AG04450 (cell line): ENCODE measurements at regions not wholly inside any gene's neighbourhood (a gene's known extent, or its start where the extent isn't known, plus 50 kb on each side); places are given as distances from the start of the nearest gene placed in this dataset.

Experiments used
- CTCF ChIA-PET: fragments of 300-600, 350-600 bp; formaldehyde crosslinking; extraction: SDS; loops from one replicate; lab custom pipeline; 2022; ENCODE audit warnings: antibody characterized with exemption, inconsistent platforms; lab: Charles Lee
- POLR2A ChIA-PET: fragments of 350-600 bp; formaldehyde crosslinking; extraction: SDS; loops from one replicate; lab custom pipeline; 2021; ENCODE audit warnings: antibody characterized with exemption, inconsistent platforms; lab: Yijun Ruan, JAX
- DNase-seq: peaks from one replicate; pipeline ENCODE4 v3.0.0-alpha.2; 2011; ENCODE audit warnings: low read depth, low spot score
- H3K27ac ChIP-seq: one replicate; pipeline ENCODE4 v1.5.1; 2012; ENCODE audit warnings: low read depth, low read length, control low read depth
- H3K27me3 ChIP-seq: one replicate; pipeline ENCODE4 v1.6.0; 2012; ENCODE audit warnings: low read length; ENCODE audit not compliant: control insufficient read depth, insufficient read depth
- H3K4me3 ChIP-seq: 2 replicates; pipeline ENCODE4 v1.5.1; 2011; ENCODE audit warnings: mild to moderate bottlenecking, low read depth, low read length, control low read depth
- H3K9me3 ChIP-seq: 2 replicates; pipeline ENCODE4 v1.5.1; 2012; ENCODE audit warnings: low read length; ENCODE audit not compliant: control insufficient read depth, insufficient read depth
- TF ChIP-seq, protein P1 (sequence below): IDR thresholded peaks from 2 replicates; pipeline ENCODE4 v1.5.1; 2011; ENCODE audit warnings: low read depth, low read length, control low read depth, inconsistent platforms

DNA sequence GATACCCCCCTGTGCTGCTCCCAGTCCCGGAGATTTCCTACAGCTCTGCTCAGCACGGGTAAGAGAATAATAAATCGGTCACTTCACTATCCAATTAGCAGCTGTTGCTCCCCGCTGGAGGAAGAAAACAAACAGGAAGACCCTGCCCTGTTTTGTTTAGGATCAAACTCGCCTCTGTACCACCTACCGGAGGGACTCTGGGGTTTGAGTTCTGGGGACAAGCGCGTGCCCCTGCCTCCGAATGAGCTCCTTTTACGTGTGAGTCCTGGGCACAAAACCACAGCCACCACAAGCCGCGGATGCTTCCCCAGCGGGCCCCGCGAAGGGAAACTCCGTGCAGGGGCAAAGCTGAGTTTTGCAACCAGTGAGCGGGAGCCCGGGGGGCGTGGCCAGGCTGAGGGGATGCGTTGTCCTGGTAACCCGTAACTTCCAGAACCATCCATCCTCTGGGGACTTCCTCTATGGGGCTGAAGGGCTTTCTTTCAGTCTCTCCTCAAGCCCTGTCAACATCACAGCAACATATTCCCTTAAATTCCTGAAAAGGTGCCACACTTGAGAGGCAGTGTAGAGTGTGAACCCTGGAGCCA, 315.7 kb upstream of the PROK2 start:
- ChIA-PET POLR2A (no interaction called here), CTCF (no interaction called here)
- TF ChIP-seq, protein P1, sequence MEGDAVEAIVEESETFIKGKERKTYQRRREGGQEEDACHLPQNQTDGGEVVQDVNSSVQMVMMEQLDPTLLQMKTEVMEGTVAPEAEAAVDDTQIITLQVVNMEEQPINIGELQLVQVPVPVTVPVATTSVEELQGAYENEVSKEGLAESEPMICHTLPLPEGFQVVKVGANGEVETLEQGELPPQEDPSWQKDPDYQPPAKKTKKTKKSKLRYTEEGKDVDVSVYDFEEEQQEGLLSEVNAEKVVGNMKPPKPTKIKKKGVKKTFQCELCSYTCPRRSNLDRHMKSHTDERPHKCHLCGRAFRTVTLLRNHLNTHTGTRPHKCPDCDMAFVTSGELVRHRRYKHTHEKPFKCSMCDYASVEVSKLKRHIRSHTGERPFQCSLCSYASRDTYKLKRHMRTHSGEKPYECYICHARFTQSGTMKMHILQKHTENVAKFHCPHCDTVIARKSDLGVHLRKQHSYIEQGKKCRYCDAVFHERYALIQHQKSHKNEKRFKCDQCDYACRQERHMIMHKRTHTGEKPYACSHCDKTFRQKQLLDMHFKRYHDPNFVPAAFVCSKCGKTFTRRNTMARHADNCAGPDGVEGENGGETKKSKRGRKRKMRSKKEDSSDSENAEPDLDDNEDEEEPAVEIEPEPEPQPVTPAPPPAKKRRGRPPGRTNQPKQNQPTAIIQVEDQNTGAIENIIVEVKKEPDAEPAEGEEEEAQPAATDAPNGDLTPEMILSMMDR: no peak
- peak; percentile 6 for DNase-seq
- no peak overlapping the region for H3K27ac ChIP-seq
- H3K27me3 ChIP-seq: peaks cover 45% of the 10 kb centered on the region
- H3K9me3 ChIP-seq: no peaks in the 10 kb centered on the region; the same call in 1 of the 2 replicates
- H3K4me3 ChIP-seq: peak overlapping the region; percentile 48

DNA sequence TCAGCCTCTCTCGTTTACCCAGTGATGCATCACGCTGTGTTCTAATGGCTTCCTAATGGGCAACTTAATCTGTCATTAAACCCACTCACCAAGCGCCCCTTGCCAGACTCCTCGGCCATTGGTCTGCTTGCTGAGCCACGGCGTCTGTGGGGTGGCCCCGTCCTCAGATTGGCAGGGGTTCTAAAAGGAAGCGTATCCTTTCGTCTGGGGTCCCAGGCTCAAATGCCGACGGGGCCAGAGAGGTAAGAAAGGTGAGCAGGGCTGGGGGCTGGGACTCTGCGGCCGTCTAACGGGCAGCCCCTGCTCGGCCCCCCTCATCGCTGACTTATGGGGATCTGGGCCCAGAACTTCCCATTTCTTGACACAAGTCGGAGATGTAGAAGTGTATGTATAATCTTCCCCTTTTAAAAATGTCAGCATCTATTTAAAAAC, 315.1 kb upstream of the PROK2 start:
- TF ChIP-seq, protein P1: no peak
- Histone ChIP-seq H3K27me3 (peaks cover 47% of the 10 kb centered on the region), H3K9me3 (no peaks in the 10 kb centered on the region; the same call in 1 of the 2 replicates), H3K4me3 (no peak overlapping the region), H3K27ac (no peak overlapping the region)
- ChIA-PET POLR2A (no interaction called here), CTCF (no interaction called here)
- no peak for DNase-seq

DNA sequence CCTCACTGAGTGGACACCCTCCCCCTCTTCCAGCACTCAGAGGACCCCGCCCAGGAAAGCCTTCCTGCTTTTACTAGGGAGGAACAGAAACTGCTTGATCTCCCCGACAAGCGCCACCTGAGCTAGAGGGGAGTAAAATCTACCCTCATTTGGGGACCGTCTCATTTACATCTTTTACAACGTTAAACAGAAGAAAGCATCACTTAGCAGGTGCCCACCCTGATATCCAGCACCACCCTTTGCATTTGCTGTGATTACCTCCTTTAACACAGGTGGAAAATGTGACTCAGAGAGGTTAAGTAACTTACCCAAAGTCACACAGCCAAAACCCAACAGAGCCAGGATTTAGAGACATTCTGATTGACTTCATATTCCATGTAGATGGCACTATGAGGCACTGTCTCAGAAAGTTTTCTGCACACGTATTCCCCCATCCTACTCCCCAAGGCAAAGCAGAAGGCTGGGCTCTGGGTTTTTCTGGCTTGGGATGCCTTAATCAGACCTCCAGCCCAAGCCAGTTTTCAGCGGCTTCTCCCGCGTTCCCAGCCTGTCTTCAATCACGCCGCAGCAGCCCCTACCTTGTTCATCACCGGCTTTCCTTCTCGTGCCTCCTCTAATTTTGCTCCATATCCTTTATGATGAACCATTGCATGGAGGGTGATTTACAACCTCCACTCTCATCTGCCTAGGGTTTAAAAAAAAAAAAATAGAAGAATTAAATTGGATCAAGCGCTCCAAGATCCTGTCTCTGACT, 314.6 kb upstream of the PROK2 start:
- Histone ChIP-seq H3K9me3 (no peaks in the 10 kb centered on the region; the same call in 1 of the 2 replicates), H3K27ac (no peak overlapping the region), H3K27me3 (peaks cover 47% of the 10 kb centered on the region), H3K4me3 (no peak overlapping the region)
- no peak for DNase-seq
- CTCF ChIA-PET: no interaction called here
- TF ChIP-seq, protein P1: no peak
- POLR2A ChIA-PET: no interaction called here

DNA sequence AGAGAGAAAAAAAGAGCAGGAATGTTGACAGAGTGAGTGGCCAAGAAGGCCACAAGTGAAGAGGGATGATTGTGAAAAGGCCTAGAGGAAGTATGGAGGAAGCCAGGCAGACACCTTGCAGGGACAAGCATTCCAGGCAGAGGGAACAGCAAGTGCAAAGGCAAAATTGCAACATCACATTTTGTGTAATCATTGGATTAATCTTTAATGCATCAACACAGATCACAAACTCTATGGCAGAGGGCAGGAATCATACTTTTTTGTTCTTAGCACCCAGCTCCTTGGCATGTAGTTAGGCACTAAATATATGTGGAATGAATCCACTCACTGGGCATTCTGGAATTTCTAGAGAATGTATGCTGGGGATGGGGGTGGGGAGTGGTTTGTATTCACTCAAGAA, 312.1 kb upstream of the PROK2 start:
- Histone ChIP-seq H3K9me3 (no peaks in the 10 kb centered on the region; the same call in 1 of the 2 replicates), H3K27ac (no peak overlapping the region), H3K27me3 (peaks cover 46% of the 10 kb centered on the region), H3K4me3 (no peak overlapping the region)
- ChIA-PET POLR2A (no interaction called here), CTCF (no interaction called here)
- TF ChIP-seq, protein P1: no peak
- DNase-seq: no peak

DNA sequence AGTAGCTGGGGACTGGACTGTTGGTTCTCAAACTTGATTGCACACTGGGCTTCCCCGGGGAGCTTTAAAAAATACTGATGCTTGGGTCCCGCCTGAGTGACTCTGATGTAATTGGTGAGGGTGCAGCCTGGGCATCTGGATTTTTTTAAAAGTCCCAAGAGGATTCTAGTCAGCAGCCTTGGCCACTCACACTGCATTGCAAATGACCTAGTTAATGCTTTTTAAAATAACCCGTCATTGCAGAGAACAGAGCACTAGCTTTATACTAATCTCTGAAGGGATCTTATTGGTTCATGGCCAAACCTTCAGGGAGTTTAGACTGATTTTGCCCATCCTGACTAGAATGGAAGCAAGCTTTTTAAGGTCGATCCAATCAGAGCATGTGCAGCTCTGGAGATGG, 310.6 kb upstream of the PROK2 start:
- no peak for DNase-seq

More for the DNA sequence above, 310.6 kb upstream of the PROK2 start:
- Histone ChIP-seq H3K27ac (no peak overlapping the region), H3K27me3 (peaks cover 39% of the 10 kb centered on the region), H3K4me3 (no peak overlapping the region), H3K9me3 (no peaks in the 10 kb centered on the region; the same call in 1 of the 2 replicates)
- ChIA-PET CTCF (no interaction called here), POLR2A (no interaction called here)
- TF ChIP-seq, protein P1: no peak
